H1 (cell line): ENCODE measurements at regions not wholly inside any gene's neighbourhood (a gene's known extent, or its start where the extent isn't known, plus 50 kb on each side); places are given as distances from the start of the nearest gene placed in this dataset.

Source experiments
- CTCF ChIA-PET: fragments of 300-600 bp; sonication (Branson Sonifier 250); formaldehyde crosslinking; loops from one replicate; lab custom pipeline; 2021; ENCODE audit not compliant: partially characterized antibody; lab: Charles Lee
- POLR2A ChIA-PET: fragments of 300-600 bp; sonication (Branson Sonifier 250); formaldehyde crosslinking; loops from one replicate; lab custom pipeline; 2021; ENCODE audit warnings: inconsistent platforms; ENCODE audit not compliant: partially characterized antibody; lab: Charles Lee
- DNase-seq, 2 experiments: peaks; one replicate each; pipeline versions ENCODE4 v3.0.0 to v3.0.0-alpha.2; 2010 to 2022; ENCODE audit warnings: low spot score in 2 of 2, low read depth in 1 of 2, mixed read lengths in 1 of 2
- FAIRE-seq: peaks from 2 replicates; lab custom pipeline; 2011; peaks lifted over from hg19 to GRCh38; lab: Jason Lieb, UNC
- H2AFZ ChIP-seq: 2 replicates; pipeline ENCODE4 v1.8.1; 2012; ENCODE audit warnings: low read length, inconsistent platforms
- H2AK5ac ChIP-seq: 2 replicates; pipeline ENCODE4 v1.6.1; 2013; ENCODE audit warnings: low read depth, low read length
- H2BK120ac ChIP-seq: replicated peaks from 2 replicates; pipeline ENCODE3; 2013; ENCODE audit warnings: low read depth, low read length, inconsistent platforms
- H2BK12ac ChIP-seq: 2 replicates; pipeline ENCODE4 v1.6.1; 2013; ENCODE audit warnings: low read depth, low read length
- H2BK15ac ChIP-seq: 2 replicates; pipeline ENCODE4 v1.6.1; 2013; ENCODE audit warnings: low read length
- H2BK20ac ChIP-seq: 2 replicates; pipeline ENCODE4 v1.6.1; 2013; ENCODE audit warnings: low read length
- H2BK5ac ChIP-seq: 2 replicates; pipeline ENCODE4 v1.6.1; 2013; ENCODE audit warnings: low read depth, low read length
- H3K14ac ChIP-seq: 2 replicates; pipeline ENCODE4 v1.6.1; 2013; ENCODE audit warnings: inconsistent platforms; ENCODE audit not compliant: insufficient read length
- H3K18ac ChIP-seq: 2 replicates; pipeline ENCODE4 v1.6.1; 2013; ENCODE audit warnings: low read length; ENCODE audit errors: extremely low read depth
- H3K23ac ChIP-seq: 2 replicates; pipeline ENCODE4 v1.6.1; 2013; ENCODE audit warnings: inconsistent platforms; ENCODE audit not compliant: insufficient read length
- H3K23me2 ChIP-seq: 2 replicates; pipeline ENCODE4 v1.6.1; 2013; ENCODE audit warnings: low read depth, low read length
- H3K27ac ChIP-seq: 2 replicates; pipeline ENCODE4 v1.6.1; 2011; ENCODE audit warnings: low read depth, low read length, inconsistent platforms
- H3K27me3 ChIP-seq, 4 experiments: replicated peaks in 1 of 4; 1 replicate in 1 of 4; 2 replicates in 3 of 4; pipeline versions ENCODE4 v1.6.1 to v1.8.1; 2011 to 2013; ENCODE audit warnings: low read length in 3 of 4, mild to moderate bottlenecking in 3 of 4, inconsistent platforms in 2 of 4, mixed read lengths in 2 of 4, moderate library complexity in 1 of 4; ENCODE audit not compliant: control insufficient read depth in 3 of 4, insufficient read depth in 3 of 4; ENCODE audit errors: extremely low read depth in 1 of 4
- H3K36me3 ChIP-seq, 4 experiments: 2 replicates each; pipeline versions ENCODE4 v1.6.1 to v1.8.1; 2011 to 2013; ENCODE audit warnings: mild to moderate bottlenecking in 4 of 4, low read length in 3 of 4, moderate library complexity in 2 of 4, control low read depth in 1 of 4, inconsistent platforms in 1 of 4; ENCODE audit not compliant: insufficient read depth in 4 of 4, control insufficient read depth in 2 of 4
- H3K4ac ChIP-seq: replicated peaks from 2 replicates; pipeline ENCODE3; 2013; ENCODE audit warnings: low read length, low read depth, mixed read lengths, inconsistent platforms; ENCODE audit not compliant: insufficient read length
- H3K4me1 ChIP-seq, 4 experiments: replicated peaks in 1 of 4; 1 replicate in 1 of 4; 2 replicates in 3 of 4; pipeline versions ENCODE4 v1.6.1 to v1.8.1; 2011 to 2013; ENCODE audit warnings: low read length in 3 of 4, inconsistent platforms in 2 of 4, mixed read lengths in 1 of 4; ENCODE audit not compliant: insufficient read depth in 4 of 4, control insufficient read depth in 3 of 4
- H3K4me2 ChIP-seq, 2 experiments: 2 replicates each; pipeline versions ENCODE4 v1.6.1 to v1.8.1; 2011 to 2013; ENCODE audit warnings: low read depth in 2 of 2, low read length in 2 of 2, control low read depth in 1 of 2, inconsistent platforms in 1 of 2, mild to moderate bottlenecking in 1 of 2; ENCODE audit not compliant: insufficient read depth in 1 of 2
- H3K4me3 ChIP-seq, 4 experiments: fragments of 200-600, 300-600 bp in 1 of 4; sonication (generic), shearing (Covaris generic), sonication (Bioruptor Twin) in 1 of 4; 2 replicates each; pipeline versions ENCODE4 v1.5.1 to v1.8.1; 2011 to 2016; ENCODE audit warnings: low read length in 4 of 4, low read depth in 3 of 4, control low read depth in 2 of 4, inconsistent platforms in 2 of 4, mild to moderate bottlenecking in 2 of 4, mixed read lengths in 1 of 4, moderate library complexity in 1 of 4; ENCODE audit not compliant: insufficient read depth in 2 of 4; ENCODE audit errors: extremely low read depth in 1 of 4
- H3K56ac ChIP-seq: replicated peaks from 2 replicates; pipeline ENCODE3; 2013; ENCODE audit warnings: low read depth, mild to moderate bottlenecking, mixed read lengths, low read length, inconsistent platforms; ENCODE audit not compliant: insufficient read length
- H3K79me1 ChIP-seq: 2 replicates; pipeline ENCODE4 v1.6.1; 2013; ENCODE audit warnings: low read depth, low read length, control low read depth
- H3K79me2 ChIP-seq, 2 experiments: 2 replicates each; pipeline versions ENCODE4 v1.6.1 to v1.8.1; 2012 to 2013; ENCODE audit warnings: low read length in 2 of 2, mild to moderate bottlenecking in 2 of 2, inconsistent platforms in 1 of 2; ENCODE audit not compliant: insufficient read depth in 2 of 2, control insufficient read depth in 1 of 2
- H3K9ac ChIP-seq, 4 experiments: replicated peaks in 1 of 4; 1 replicate in 1 of 4; 2 replicates in 3 of 4; pipeline versions ENCODE4 v1.6.1 to v1.8.1; 2011 to 2013; ENCODE audit warnings: low read depth in 3 of 4, low read length in 3 of 4, control low read depth in 2 of 4, mild to moderate bottlenecking in 2 of 4, moderate library complexity in 2 of 4, inconsistent platforms in 1 of 4; ENCODE audit errors: extremely low read depth in 1 of 4
- H3K9me3 ChIP-seq, 2 experiments: 2 replicates each; pipeline versions ENCODE4 v1.6.1 to v1.8.1; 2012 to 2013; ENCODE audit warnings: mild to moderate bottlenecking in 2 of 2, moderate library complexity in 2 of 2, control low read depth in 1 of 2, inconsistent platforms in 1 of 2, low read depth in 1 of 2, low read length in 1 of 2, mixed read lengths in 1 of 2; ENCODE audit not compliant: insufficient read depth in 2 of 2
- H4K20me1 ChIP-seq, 2 experiments: replicated peaks in 1 of 2; 2 replicates each; pipeline versions ENCODE3 to v1.8.1; 2011 to 2013; ENCODE audit warnings: inconsistent platforms in 2 of 2, low read length in 2 of 2, mild to moderate bottlenecking in 1 of 2; ENCODE audit not compliant: insufficient read depth in 2 of 2, control insufficient read depth in 1 of 2
- H4K5ac ChIP-seq: 2 replicates; pipeline ENCODE4 v1.6.1; 2013; ENCODE audit warnings: low read length, low read depth, mixed read lengths, inconsistent platforms; ENCODE audit not compliant: insufficient read length
- H4K8ac ChIP-seq: 2 replicates; pipeline ENCODE4 v1.8.0; 2013; ENCODE audit warnings: mild to moderate bottlenecking, moderate library complexity, low read length, inconsistent platforms; ENCODE audit not compliant: insufficient read depth; ENCODE audit errors: extremely low read depth
- H4K91ac ChIP-seq: replicated peaks from 2 replicates; pipeline ENCODE3; 2013; ENCODE audit warnings: low read length, mixed read lengths, inconsistent platforms; ENCODE audit not compliant: insufficient read length
- CHD1 ChIP-seq: IDR thresholded peaks from 2 replicates; pipeline ENCODE4 v1.6.1; 2012; ENCODE audit warnings: low read depth, low read length, improper control_type of control experiment
- CTCF ChIP-seq, 3 experiments: IDR thresholded peaks; 1 replicate in 2 of 3; 2 replicates in 1 of 3; pipeline versions ENCODE4 v1.5.1 to v1.6.1; 2011; ENCODE audit warnings: low read length in 3 of 3, mild to moderate bottlenecking in 3 of 3, inconsistent platforms in 2 of 3, low read depth in 1 of 3, moderate library complexity in 1 of 3; ENCODE audit not compliant: insufficient read depth in 1 of 3; ENCODE audit errors: control extremely low read depth in 1 of 3
- EGR1 ChIP-seq: IDR thresholded peaks from 2 replicates; pipeline ENCODE4 v1.6.1; 2011; ENCODE audit warnings: low read depth, low read length, borderline replicate concordance
- FOSL1 ChIP-seq: IDR thresholded peaks from 2 replicates; pipeline ENCODE4 v1.6.1; 2011; ENCODE audit warnings: mild to moderate bottlenecking, low read depth, low read length, moderate library complexity; ENCODE audit not compliant: insufficient read depth
- JUN ChIP-seq: IDR thresholded peaks from 2 replicates; pipeline ENCODE4 v1.6.1; 2011; ENCODE audit warnings: low read depth, mild to moderate bottlenecking, improper control_type of control experiment, low read length
- NANOG ChIP-seq: IDR thresholded peaks from 2 replicates; pipeline ENCODE4 v1.6.1; 2011; ENCODE audit warnings: low read length, low read depth, mild to moderate bottlenecking, inconsistent platforms; ENCODE audit not compliant: insufficient read depth, poor library complexity, severe bottlenecking
- RBBP5 ChIP-seq: IDR thresholded peaks from 2 replicates; pipeline ENCODE4 v1.7.1; 2012; ENCODE audit warnings: low read depth, mild to moderate bottlenecking, inconsistent platforms, low read length, moderate library complexity, borderline replicate concordance
- SIN3A ChIP-seq, 2 experiments: IDR thresholded peaks in 1 of 2; conservative IDR thresholded peaks in 1 of 2; 2 replicates each; pipeline ENCODE4 v1.6.1; 2011 to 2012; ENCODE audit warnings: low read length in 2 of 2, improper control_type of control experiment in 1 of 2, low read depth in 1 of 2, mild to moderate bottlenecking in 1 of 2
- SIRT6 ChIP-seq: IDR thresholded peaks from one replicate; pipeline ENCODE4 v1.7.1; 2012; ENCODE audit warnings: low read length, inconsistent platforms
- SP1 ChIP-seq: IDR thresholded peaks from 2 replicates; pipeline ENCODE4 v1.6.1; 2011; ENCODE audit warnings: low read depth, low read length
- SRF ChIP-seq: IDR thresholded peaks from 2 replicates; pipeline ENCODE4 v1.6.1; 2011; ENCODE audit warnings: mild to moderate bottlenecking, low read depth, low read length, moderate library complexity
- TEAD4 ChIP-seq: IDR thresholded peaks from 2 replicates; pipeline ENCODE4 v1.6.1; 2012; ENCODE audit warnings: low read depth, low read length, inconsistent platforms, mixed read lengths
- ZNF274 ChIP-seq: IDR thresholded peaks from 2 replicates; pipeline ENCODE4 v1.7.0; 2012; ENCODE audit warnings: low read length, borderline replicate concordance; ENCODE audit errors: extremely low read depth
- WGBS, 2 experiments: shearing (Covaris generic) in 1 of 2; methylation state at CpG; one replicate each; pipeline versions ENCODE4 v1.1.6 to v1.1.7; 2013 to 2015; ENCODE audit warnings: low lambda C conversion rate in 2 of 2, mixed read lengths in 2 of 2, inconsistent platforms in 1 of 2, low coverage in 1 of 2, missing lambda C conversion rate in 1 of 2; ENCODE audit not compliant: insufficient replicate concordance in 2 of 2, insufficient coverage in 1 of 2, insufficient read length in 1 of 2; ENCODE audit errors: extremely low coverage in 1 of 2, missing lambda C conversion rate in 1 of 2; 5-methylcytosine and 5-hydroxymethylcytosine counted together

- no peak for TF ChIP-seq CHD1
- TF ChIP-seq TEAD4, result no peak
- TF ChIP-seq SRF, result no peak
- no peak for TF ChIP-seq FOSL1
- TF ChIP-seq ZNF274, result no peak
- no peak for TF ChIP-seq JUN
- TF ChIP-seq NANOG, result no peak
- no peak for TF ChIP-seq CTCF (IDR thresholded peaks at IDR 0.05; ENCODE audit: control extremely low read depth in 1 of 3, insufficient read depth in 1 of 3, low read depth in 1 of 3, low read length in 3 of 3)
- no peak for TF ChIP-seq RBBP5
- TF ChIP-seq SIN3A (conservative IDR thresholded peaks at IDR 0.05 in 1 of 2, IDR thresholded peaks at IDR 0.05 in 1 of 2; ENCODE audit: low read depth in 1 of 2, low read length in 2 of 2), result no peak
- no peak for TF ChIP-seq SP1
- no peak for TF ChIP-seq EGR1
- no peak for TF ChIP-seq SIRT6
- TF ChIP-seq, all 59 proteins: peak for 0
- no peaks in the 10 kb centered on the region for H4K20me1 ChIP-seq
- 84% methylated on average over 4 of the region's 4 CpGs; no CpG with 5 or more reads in 1 of the 2 experiments for WGBS, 2 experiments
- no peak overlapping the region for H3K14ac ChIP-seq
- no peak overlapping the region for H4K5ac ChIP-seq
- H2BK12ac ChIP-seq, result no peak overlapping the region
- no peak overlapping the region for H4K91ac ChIP-seq
- no peak overlapping the region for H2AFZ ChIP-seq
- no peak overlapping the region for H3K56ac ChIP-seq
- no peak overlapping the region for H2BK15ac ChIP-seq
- H3K4me1 ChIP-seq, result peaks cover 0 to 2% (median 0%) of the 10 kb centered on the region in 4 experiments; a peak in 2 of 7 replicates
- no peak overlapping the region for H3K27ac ChIP-seq
- H3K9ac ChIP-seq, result no peak overlapping the region
- no peaks in the 10 kb centered on the region for H3K36me3 ChIP-seq
- no peak overlapping the region for H3K18ac ChIP-seq
- H4K8ac ChIP-seq, result no peak overlapping the region
- H3K79me1 ChIP-seq, result no peaks in the 10 kb centered on the region
- no peak overlapping the region for H2BK120ac ChIP-seq
- H2BK20ac ChIP-seq, result no peak overlapping the region
- H3K4me2 ChIP-seq, result no peak overlapping the region
- no peaks in the 10 kb centered on the region for H3K9me3 ChIP-seq
- H3K27me3 ChIP-seq, result no peaks in the 10 kb centered on the region
- ChIA-PET CTCF (interaction anchor here (0.8 to 1.1 kb wide), 3 partner anchors 11 to 454 kb away, joined by 3 read pairs; no protein-coding TSS in a partner anchor), POLR2A (no interaction called here)
- H3K23me2 ChIP-seq, result no peaks in the 10 kb centered on the region
- no peak overlapping the region for H3K23ac ChIP-seq
- no peak overlapping the region for H3K4me3 ChIP-seq
- FAIRE-seq (no peak), DNase-seq (no peak)
- H2AK5ac ChIP-seq, result no peak overlapping the region
- H3K79me2 ChIP-seq, result no peaks in the 10 kb centered on the region
- no peak overlapping the region for H3K4ac ChIP-seq
- no peak overlapping the region for H2BK5ac ChIP-seq
These were observed 424.5 kb downstream of the USP25 start for GRCh38 chr21:16154321-16154720.
